HG03378 (cell line): ENCODE measurements at regions not wholly inside any gene's neighbourhood (a gene's known extent, or its start where the extent isn't known, plus 50 kb on each side); places are given as distances from the start of the nearest gene placed in this dataset.
"Not testable (repeated sequence)": the region's sequence is repeated elsewhere in the genome, so short reads cannot be mapped to it uniquely, and the experiment has no call there.

Experiments used
- ATAC-seq: cut with Tn5 transposase; IDR thresholded peaks from one replicate; pipeline ENCODE4 v1.9.1; 2021; ENCODE audit warnings: mild to moderate bottlenecking, moderate library complexity; ENCODE audit not compliant: unreplicated experiment

DNA sequence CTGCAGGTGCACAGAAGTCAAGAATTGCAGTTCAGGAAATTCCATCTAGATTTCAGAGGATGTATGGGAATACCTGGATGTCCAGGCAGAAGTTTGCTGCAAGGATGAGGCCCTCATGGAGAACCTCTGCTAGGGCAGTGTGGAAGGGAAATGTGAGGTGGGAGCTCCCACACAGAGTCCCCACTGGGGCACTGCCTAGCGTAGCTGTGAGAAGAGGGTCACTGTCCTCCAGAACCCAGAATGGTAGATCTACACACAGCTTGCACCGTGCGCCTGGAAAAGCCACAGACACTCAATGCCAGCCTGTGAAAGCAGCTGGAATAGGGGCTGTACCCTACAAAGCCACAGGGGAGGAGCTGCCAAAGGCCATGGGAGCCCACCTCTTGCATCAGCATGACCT lies 681.4 kb downstream of the EPHA7 start:
- no peak for ATAC-seq

DNA sequence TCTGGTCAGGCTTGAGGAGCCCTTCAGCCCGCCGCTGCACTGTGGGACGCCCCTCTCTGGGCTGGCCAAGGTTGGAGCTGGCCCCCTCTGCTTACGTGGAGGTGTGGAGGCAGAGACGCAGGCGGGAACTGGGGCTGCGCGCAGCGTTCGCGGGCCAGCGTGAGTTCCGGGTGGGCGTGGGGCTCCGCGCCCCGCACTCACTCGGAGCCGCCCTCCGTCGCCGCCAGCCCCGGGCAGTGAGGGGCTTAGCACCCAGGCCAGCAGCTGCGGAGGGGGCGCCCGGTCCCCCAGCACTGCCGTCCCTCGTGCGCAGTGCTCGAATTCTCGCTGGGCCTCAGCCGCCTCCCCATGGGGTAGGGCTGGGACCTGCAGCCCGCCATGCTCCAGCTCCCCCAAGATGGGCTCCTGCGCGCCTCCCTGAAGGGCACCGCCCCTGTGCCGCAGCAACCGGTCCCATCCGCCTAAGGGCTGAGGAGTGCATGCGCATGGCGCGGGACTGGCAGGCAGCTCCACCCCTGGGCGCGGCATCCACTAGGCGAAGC lies 695.9 kb downstream of the EPHA7 start:
- no peak for ATAC-seq

DNA sequence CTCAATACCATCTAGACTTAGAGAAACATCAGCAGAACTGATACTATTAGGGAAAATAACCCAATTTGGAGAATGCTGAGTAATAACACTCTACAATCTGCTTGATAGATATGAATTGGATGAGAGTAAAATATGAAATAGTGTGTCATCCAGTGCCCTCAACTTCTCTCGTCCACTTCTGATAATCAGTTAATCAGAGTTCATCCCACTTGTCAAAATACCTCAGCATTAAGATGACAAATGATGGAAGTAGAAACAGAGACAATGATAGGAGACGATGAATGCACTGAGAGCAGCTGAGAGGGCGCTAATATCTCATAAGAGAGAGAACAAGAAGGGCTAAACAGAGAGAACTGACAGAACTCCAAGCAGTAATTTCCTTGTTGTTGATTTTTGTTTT lies 699.6 kb downstream of the EPHA7 start:
- ATAC-seq = no peak

DNA sequence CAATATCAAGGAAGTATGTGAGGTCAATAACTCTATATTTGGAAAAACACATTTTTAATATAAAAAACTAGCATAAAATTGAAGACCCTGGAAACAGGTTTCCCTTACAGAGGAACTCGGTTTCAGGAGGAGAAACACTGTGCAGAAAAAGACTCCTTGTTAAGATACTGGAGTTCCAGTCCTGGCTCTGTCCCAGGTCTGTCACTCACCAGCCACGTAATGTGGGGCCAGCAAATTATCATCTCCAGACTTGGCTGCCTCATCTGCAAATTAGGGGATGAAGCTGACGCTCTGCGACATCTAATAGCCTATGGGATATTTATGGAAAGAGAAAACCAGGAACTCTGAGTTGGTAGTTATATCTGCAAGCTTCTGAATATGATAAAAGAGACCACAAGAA lies 702.7 kb downstream of the EPHA7 start:
- ATAC-seq = no peak

DNA sequence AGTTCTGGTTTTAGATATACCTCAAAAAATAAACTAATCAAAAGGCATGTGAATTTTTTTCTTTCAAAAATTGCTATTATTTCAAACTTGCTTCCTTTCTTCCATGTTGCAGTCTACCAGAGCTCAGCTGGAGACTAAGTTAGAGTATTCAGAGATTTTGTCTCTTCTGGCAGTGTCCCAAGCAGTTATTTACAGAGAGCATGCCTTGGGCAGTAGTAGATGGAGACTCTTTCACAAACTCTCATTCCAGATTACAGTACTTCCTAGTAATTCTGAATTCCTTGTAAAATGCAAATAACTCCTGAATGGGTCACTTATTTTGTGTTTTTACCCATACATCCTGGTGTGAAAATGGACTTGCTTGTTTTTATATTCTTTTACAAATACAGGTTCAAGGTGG lies 703.4 kb downstream of the EPHA7 start:
- ATAC-seq = no peak

DNA sequence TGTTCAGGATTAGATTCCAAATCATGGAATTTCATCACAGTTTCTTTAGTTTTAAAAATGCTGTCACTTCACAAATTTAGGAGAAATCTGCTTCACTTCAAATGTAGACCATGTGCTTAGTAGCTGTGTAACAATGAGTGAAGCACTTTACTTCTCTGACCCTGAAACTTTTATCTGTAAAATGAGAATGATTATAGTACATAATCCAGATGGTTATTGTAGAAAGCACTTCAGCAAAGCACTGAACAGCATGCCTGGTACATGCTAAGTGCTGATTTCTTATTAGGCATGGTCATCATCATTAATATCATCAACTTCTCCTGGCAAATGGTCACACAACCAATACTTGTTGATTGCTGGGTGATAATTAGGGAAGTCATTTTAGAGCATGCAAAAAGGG lies 705.0 kb downstream of the EPHA7 start:
- ATAC-seq = no peak

DNA sequence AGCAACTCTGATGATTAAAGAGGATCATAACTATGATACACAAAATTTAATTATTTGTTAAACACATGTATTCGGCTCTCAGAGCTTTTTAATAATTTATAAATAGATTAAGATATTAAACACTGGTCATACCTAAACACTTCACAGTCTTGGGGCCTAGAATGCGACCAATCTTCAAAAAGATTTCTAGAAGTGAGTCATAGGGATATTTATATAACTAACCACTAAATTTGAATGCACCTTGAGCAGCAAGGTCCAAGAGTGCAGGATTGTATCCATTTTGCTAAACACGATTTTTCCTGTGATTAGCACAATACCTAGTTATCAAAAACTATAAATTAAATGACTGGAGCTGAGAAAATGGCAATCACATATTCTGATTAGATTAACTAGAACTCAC lies 709.3 kb downstream of the EPHA7 start:
- ATAC-seq = peak; percentile 85

DNA sequence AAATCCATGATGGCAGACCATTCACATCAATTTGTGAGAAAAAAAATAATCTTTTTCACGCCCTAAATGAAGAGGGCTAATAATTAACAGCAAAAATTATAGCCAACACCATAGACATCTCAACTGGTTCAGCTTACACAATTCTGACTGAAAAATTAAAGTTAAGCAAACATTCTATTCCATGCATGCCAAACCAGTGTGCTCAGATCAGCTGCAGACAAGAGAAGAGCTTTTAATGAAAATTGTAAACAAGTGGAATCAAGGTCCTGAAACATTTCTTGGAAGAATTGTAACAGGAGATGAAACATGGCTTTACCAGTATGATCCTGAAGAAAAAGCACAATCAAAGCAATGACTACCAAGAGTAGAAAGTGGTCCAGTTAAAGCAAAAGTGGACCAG lies 710.4 kb downstream of the EPHA7 start:
- no peak for ATAC-seq

DNA sequence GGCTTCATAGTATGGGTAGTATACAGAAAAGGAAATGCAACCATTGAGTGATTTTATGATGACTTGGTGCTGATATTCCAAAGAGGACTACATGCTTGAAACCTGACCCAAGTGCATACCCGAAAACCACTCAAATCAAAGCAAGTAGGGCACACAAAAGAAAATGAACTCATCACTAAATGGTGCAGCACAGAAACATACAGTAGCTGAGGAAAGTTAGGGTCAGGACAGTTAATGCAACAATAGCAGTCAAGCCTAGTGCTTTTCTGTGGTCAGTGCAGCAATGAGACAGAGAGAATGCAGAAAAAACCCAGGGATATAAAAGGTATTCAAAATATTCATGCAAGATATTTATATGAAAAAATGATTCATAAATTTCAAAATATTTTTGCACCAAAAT lies 711.1 kb downstream of the EPHA7 start:
- no peak for ATAC-seq

DNA sequence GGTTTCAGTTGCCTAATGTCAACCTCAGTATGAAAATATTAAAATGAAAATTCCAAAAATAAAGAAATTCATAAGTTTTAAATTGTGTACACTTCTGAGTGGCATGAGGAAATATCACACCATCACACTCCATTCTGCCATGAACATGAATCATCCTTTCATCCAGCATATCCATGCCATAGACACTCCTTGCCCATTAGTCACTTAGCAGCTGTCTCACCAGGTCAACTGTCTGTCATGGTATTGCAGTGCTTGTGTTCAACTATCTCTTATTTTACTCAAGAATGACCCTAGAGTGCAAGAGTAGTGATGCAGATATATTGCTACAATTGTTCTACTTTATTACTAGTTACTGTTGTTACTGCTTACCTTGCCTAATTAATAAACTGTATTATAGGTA lies 712.4 kb downstream of the EPHA7 start:
- ATAC-seq = no peak

DNA sequence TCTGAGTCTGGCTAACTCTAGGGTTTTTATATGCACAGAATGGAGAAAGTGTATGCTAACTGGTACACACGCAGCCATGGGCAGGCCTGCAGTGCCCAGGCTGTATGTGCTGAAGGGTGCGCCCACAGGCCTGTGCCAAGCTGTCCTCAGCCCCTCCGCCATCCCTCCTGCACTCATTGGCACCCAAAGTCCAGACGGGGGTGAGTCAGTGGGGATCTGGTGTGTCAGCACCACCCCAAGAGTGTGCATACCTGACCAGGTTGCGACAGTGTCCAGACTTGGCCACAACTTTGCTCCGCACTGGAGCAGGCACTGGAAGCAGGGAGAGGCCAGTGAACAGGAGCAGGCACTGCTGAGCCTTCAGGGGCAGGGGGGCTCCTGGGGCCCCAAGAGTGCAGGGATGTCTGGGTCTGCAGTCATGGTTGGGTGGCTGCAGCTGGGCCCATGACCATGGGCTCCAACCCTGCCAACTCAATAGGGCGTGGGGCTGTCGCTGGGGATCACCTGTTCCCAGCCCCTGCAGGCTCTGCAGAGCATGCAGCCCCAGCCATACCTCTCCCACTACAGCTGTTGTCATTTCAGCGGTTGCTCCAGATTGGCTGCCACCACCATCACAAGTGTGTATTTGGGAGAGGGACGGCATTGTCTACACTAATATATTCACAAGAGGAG lies 717.8 kb downstream of the EPHA7 start:
- no peak for ATAC-seq

DNA sequence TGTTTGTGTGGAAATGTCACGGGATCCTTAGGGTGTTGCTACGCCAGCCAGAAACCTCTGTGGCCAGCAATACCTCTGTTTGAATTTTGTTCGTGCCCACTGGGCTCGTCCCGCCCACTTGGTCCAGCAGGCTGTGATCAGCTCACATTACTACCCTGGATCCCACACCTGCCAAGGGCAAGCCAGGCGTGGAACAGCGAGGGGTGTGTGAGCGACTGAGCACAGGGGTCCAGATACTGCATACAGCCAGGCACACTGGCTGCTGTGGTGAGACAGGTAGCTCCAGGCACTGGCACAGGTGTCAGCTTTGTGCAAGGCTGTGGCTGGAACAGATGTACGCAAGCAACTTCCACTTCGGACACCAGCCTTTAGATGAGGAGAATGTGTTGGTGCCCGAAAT lies 718.9 kb downstream of the EPHA7 start:
- no peak for ATAC-seq

DNA sequence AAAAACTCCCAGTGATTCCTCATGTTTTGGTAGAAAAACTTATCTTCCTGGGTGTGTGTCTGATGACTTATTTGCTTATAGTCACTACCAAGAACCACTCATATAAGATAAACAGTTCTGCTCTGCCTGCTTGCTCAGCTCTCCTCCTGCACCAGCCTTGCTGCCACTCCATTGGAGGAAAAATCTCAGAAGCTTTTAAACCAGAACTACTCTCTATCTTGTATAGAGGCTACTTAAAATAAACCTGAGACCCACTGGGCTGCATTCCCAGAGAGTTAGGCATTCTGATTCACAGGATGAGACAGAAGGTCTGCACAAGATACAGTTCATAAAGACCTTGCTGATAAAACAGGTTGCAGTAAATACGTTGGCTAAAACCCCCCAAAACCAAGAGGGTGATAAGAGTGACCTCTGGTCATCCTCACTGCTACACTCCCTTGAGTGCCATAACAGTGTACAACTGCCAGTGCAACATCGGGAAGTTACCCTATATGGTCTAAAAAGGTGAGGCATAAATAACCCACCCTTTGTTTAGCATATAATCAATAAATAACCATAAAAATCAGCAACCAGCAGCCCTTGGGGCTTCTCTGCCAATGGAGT lies 728.3 kb downstream of the EPHA7 start:
- no peak for ATAC-seq

DNA sequence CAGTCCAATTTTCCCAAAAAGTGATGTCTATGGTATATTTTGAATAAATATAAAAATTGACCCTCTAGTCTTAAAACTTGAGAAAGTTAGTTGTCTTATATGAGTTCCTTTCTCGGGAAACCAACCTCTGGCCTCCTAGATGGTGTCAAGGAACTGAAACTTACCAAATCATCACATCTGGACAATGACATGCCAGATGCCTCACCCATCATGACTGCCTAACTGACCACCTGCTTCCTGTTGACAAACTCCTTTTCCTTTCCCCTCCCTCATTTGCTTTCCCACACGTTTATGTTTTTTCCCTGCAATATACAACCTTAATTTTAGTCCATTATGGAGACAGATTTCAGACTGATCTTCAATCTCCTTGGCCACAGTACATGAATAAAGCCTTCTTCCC lies 731.0 kb downstream of the EPHA7 start:
- ATAC-seq = no peak

DNA sequence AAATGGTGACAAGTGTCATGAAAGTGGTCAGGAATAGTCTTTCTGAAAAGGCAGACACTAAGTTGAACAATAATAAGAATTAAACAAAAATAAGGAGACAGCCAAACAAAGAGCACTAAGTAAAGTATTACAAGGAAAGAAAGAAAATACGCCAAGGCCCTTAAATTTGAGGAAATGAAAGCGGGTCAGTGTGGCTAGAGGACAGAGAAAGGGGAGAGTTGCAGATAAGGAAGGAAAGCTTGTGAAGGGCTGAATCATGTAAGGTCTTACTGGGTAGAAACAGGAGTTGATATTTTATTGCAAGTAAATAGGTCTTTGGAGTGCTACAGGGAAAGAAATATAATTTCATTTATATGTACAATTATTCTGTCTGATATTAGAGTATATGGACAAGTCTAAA lies 732.1 kb downstream of the EPHA7 start:
- no peak for ATAC-seq

DNA sequence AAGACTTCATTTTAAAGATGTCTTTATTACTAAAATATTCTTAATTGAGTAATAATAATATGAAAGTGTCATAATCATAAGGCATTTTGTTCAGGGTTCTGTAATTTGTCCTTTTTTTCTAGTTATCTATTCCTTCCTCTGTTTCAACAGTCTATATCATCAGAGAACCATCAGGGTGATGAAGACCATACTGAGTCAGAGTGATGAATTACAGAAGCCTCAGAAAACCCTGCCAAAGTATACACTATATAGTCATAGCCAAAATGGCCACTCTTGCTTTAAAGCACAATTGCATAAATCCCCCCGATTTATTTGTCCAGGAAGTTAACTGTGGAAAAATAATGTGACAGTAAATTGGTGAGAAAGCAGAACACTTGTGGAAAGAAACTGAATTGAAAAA lies 735.0 kb downstream of the EPHA7 start:
- ATAC-seq = no peak

DNA sequence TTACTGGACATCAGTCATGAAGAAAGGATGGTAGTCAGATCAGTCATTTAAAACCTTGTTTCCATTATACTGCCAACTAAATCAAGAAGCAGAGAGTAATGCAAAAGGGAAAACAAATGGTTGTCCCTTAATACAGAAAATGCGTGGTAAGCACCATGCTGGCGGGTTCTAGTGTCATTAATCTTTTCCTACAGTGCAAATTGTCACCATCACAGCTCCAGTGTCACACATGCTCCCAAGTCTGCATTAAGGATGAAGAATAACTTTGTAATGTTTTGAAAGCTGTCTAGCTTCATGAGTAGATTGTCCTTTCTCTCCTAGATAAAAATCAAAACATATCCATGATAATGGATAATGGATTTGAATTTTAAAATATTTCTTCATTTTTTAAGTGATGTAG lies 735.6 kb downstream of the EPHA7 start:
- ATAC-seq = no peak

DNA sequence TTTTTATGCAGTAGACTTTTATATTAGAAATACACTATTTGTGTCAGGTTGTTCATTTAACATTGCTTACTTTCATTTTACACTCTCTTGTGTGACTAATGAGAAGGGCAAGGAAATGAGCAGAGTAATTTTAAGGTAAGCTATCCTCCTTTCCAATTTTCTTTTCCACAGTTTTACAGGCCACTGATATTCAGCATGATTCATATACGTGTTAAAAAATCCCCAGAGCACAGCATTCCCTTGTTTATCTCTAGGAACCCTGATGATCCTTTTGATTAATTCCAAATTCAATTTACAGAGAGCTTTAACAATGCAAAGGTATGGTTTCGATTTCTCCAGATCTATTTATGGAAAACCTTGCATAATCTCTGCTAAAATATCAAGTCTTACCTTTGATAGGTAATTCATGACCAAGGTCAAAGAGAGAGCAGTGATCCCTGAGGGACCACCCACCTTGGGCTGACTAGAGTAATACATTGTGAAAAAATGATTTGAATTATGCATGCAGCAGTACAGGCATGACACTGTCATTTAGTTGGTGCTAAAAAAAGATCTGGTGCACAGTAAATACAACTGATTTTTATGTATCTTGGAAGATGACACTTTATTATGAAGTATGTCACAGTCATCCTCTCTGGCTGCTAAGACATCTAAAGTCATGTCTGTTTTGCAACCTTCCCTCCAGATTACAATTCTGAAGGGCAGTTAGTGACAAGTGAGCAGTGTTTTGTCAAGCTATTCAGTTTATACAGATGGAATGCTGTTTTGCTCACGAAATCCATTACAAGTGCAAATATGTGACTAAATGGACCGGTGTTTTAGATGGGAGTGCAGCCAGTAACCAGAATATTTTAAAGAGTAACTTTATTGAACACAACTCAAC lies 736.6 kb downstream of the EPHA7 start:
- ATAC-seq = no peak

DNA sequence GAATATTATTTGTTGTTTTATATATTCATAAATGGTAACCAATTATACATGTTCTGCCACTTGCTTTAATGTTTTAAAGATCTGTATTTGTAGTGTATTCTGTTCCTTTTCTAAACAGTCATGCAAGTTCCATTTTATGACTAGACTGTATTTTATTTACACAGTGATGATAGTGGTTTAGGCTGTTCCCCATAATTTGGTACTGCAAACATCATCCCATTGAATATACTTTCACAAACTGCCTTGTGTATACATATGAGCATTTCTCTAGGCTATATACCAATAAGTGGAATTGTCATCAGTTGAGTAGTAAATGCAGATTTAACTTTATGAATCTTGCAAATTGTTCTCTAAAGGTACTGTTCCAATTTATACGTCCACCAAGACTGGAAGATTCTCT lies 738.0 kb downstream of the EPHA7 start:
- ATAC-seq = no peak

DNA sequence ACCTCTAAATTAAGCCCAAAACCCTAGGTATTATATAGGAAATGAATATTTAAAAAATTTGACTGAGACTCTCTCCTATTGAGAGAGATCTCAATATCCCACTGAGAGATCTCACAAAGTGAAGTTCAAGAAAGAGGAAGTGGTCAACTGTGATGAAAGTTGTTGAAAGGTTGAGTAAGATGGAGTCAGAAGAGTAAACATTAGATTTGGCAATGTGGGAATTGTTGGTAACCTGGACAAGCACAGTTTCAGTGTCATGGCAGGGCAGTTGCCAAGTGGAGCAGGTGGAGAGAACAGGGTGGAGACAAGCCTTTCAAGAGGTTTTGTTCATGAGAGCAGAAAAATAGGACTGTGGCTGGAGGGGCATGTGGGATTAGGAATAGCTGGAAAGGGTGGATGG lies 747.9 kb downstream of the EPHA7 start:
- not testable (repeated sequence) for ATAC-seq

DNA sequence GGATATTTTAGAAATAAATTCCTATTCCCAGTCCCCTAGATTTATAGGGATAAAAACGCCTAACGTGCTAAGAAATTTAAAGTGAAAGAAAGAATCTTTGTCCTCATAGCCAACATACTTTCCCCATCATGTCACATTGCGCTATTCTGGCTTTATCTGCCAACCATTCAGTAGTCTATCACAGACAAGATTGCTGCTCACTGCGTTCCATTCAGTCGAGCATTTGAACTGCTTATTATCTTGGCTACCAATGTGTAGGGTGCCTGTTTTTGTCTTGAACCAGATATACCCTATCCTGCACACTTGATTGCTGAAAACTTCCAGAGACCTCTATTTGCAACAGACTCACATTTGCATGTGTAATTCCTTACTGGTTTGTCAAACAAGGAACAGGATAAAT lies 751.5 kb downstream of the EPHA7 start:
- ATAC-seq = no peak
